HK-2 (cell line): ENCODE measurements at regions not wholly inside any gene's neighbourhood (a gene's known extent, or its start where the extent isn't known, plus 50 kb on each side); places are given as distances from the start of the nearest gene placed in this dataset.

Source experiments
- DNase-seq: peaks from one replicate; pipeline ENCODE4 v3.0.0-alpha.2; 2018; ENCODE audit not compliant: unreplicated experiment

GRCh38 chr2:47265158-47265557 lies 88.8 kb upstream of the CALM2 start:
- DNase-seq = no peak

- no peak for DNase-seq
Observed at GRCh38 chr2:47264686-47265085, 88.4 kb upstream of the CALM2 start.

GRCh38 chr2:47264143-47264542 lies 87.8 kb upstream of the CALM2 start:
- DNase-seq = no peak

GRCh38 chr2:47262657-47263056 lies 86.3 kb upstream of the CALM2 start:
- no peak for DNase-seq

GRCh38 chr2:47260971-47261370 lies 84.7 kb upstream of the CALM2 start:
- no peak for DNase-seq

- no peak for DNase-seq
Observed at GRCh38 chr2:47259829-47260228, 83.5 kb upstream of the CALM2 start.

- no peak for DNase-seq
Observed at GRCh38 chr2:47257946-47258348, 81.6 kb upstream of the CALM2 start.

- no peak for DNase-seq
Observed at GRCh38 chr2:47256416-47257087, 80.2 kb upstream of the CALM2 start.

GRCh38 chr2:47255794-47256193 lies 79.5 kb upstream of the CALM2 start:
- no peak for DNase-seq

GRCh38 chr2:47254464-47254863 lies 78.2 kb upstream of the CALM2 start:
- DNase-seq = no peak

GRCh38 chr2:47253447-47253846 lies 77.1 kb upstream of the CALM2 start:
- DNase-seq = no peak

- no peak for DNase-seq
Observed at GRCh38 chr2:47251404-47251675, 75.0 kb upstream of the CALM2 start.

- no peak for DNase-seq
Observed at GRCh38 chr2:47250586-47251403, 74.5 kb upstream of the CALM2 start.

GRCh38 chr2:47249931-47250330 lies 73.6 kb upstream of the CALM2 start:
- no peak for DNase-seq

- no peak for DNase-seq
Observed at GRCh38 chr2:47249157-47249900, 73.0 kb upstream of the CALM2 start.

- no peak for DNase-seq
Observed at GRCh38 chr2:47243596-47244323, 67.4 kb upstream of the CALM2 start.

GRCh38 chr2:47241715-47242114 lies 65.4 kb upstream of the CALM2 start:
- no peak for DNase-seq

GRCh38 chr2:47239119-47239969 lies 63.0 kb upstream of the CALM2 start:
- no peak for DNase-seq

- DNase-seq = no peak
Observed at GRCh38 chr2:47238638-47239037, 62.3 kb upstream of the CALM2 start.

- DNase-seq = no peak
Observed at GRCh38 chr2:47237375-47238334, 61.3 kb upstream of the CALM2 start.
